IgD-negative memory B cell (primary cell): ENCODE measurements at regions not wholly inside any gene's neighbourhood (a gene's known extent, or its start where the extent isn't known, plus 50 kb on each side); places are given as distances from the start of the nearest gene placed in this dataset.

ENCODE experiments used
- H3K27ac Mint-ChIP-seq, 3 donors: one replicate each; pipeline ENCODE4 v1.8.0; 2020 to 2022; ENCODE audit warnings: mild to moderate bottlenecking in 3 of 3, mixed read lengths in 3 of 3, moderate library complexity in 1 of 3
- H3K27me3 Mint-ChIP-seq: one replicate; pipeline ENCODE4 v1.8.0; 2021; ENCODE audit warnings: mixed read lengths
- H3K36me3 Mint-ChIP-seq: one replicate; pipeline ENCODE4 v1.8.0; 2020; ENCODE audit warnings: mild to moderate bottlenecking, mixed read lengths
- H3K4me1 Mint-ChIP-seq, 3 donors: one replicate each; pipeline ENCODE4 v1.8.0; 2020 to 2022; ENCODE audit warnings: mixed read lengths in 3 of 3, mild to moderate bottlenecking in 1 of 3
- H3K4me3 Mint-ChIP-seq, 4 donors: one replicate each; pipeline ENCODE4 v1.8.0; 2020 to 2022; ENCODE audit warnings: mild to moderate bottlenecking in 4 of 4, mixed read lengths in 4 of 4, moderate library complexity in 3 of 4
- H3K9me3 Mint-ChIP-seq, 3 donors: one replicate each; pipeline ENCODE4 v1.8.0; 2020 to 2021; ENCODE audit warnings: mixed read lengths in 3 of 3, mild to moderate bottlenecking in 1 of 3

- Mint-ChIP-seq H3K27me3 (peaks cover 2% of the 10 kb centered on the region), H3K27ac (no peak overlapping the region), H3K4me3 (no peak overlapping the region), H3K36me3 (no peaks in the 10 kb centered on the region), H3K4me1 (no peaks in the 10 kb centered on the region), H3K9me3 (peaks cover 0 to 3% (median 0%) of the 10 kb centered on the region in 3 donors)
Observed at GRCh38 chr6:90849686-90850085, 262.8 kb upstream of the MAP3K7 start.

DNA sequence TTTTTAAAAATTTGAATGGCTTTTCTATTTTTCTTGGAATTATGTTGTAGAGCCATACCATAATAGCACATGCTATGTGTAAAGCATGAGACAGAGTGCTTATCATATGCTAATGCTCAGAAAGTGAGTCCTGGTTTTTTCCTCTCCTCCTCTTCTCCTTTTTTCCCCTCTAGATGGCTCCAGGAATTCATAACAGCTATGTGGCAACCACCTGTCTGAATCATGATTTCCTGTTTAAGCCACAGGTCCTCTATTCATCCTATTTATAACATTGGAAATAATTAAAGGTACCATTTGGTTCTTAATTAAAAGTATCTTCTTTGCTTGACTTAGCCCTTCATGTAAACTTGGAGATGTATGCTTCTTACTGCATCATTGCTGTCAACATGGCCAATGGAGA is 260.0 kb upstream of the MAP3K7 start:
- Mint-ChIP-seq H3K4me1 (no peaks in the 10 kb centered on the region), H3K36me3 (no peaks in the 10 kb centered on the region), H3K9me3 (peaks cover 0 to 3% (median 0%) of the 10 kb centered on the region in 3 donors), H3K4me3 (no peak overlapping the region), H3K27ac (no peak overlapping the region), H3K27me3 (no peaks in the 10 kb centered on the region)

DNA sequence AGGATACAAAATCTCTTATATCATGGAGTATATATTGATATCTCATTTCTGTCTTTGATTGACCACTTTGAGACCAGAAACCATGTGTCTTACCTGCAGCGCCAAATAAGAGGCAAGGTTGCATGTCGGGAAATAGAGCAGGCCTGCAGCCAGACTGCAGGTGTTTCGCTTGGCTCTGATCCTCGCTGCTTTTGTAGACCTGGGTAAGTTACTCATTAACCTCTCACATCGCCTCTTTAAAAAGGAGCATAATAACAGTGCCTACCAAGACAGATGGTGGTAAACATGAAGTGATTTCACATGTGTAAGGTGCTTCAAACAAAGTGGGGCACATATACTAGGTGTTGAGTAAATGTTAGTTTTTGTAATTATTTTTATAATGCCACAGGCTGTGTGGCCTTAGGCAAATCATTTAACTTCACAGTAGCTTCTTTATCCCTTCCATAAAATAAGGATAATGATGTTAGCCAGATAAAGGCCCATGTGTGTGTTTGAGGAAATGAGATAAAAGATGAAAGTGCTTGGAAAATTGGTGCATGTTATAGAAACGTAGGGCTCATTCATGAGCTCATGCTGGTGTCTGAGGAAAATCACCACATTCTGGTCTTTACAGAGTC is 248.8 kb upstream of the MAP3K7 start:
- H3K4me1 Mint-ChIP-seq = peaks cover 0 to 2% (median 0%) of the 10 kb centered on the region in 3 donors
- peaks cover 2% of the 10 kb centered on the region for H3K27me3 Mint-ChIP-seq
- H3K27ac Mint-ChIP-seq = no peak overlapping the region
- H3K36me3 Mint-ChIP-seq = no peaks in the 10 kb centered on the region
- H3K9me3 Mint-ChIP-seq = peaks cover 0 to 5% (median 0%) of the 10 kb centered on the region in 3 donors
- H3K4me3 Mint-ChIP-seq = no peak overlapping the region

DNA sequence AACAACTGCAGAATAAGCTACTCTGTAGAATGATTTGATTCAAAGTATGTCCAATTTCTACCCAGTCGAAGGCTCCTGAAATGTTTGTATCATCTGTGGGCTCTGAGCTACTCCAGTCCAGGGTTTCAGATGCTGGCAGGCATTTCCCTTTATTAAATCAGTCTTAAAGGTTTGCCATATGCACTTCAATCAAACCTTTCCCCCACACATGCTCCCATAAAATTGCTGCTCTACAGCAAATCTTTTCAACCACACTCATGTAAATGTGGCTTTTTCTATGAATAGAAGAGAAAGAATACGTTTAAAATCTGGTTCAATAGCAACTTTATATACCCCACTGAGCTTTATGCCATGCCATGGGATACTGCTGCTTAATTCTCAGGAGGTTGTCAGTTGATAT is 242.4 kb upstream of the MAP3K7 start:
- Mint-ChIP-seq H3K4me1 (no peaks in the 10 kb centered on the region), H3K27me3 (no peaks in the 10 kb centered on the region), H3K36me3 (peaks cover 3% of the 10 kb centered on the region), H3K27ac (no peak overlapping the region), H3K4me3 (no peak overlapping the region), H3K9me3 (peaks cover 0 to 4% (median 1%) of the 10 kb centered on the region in 3 donors)

DNA sequence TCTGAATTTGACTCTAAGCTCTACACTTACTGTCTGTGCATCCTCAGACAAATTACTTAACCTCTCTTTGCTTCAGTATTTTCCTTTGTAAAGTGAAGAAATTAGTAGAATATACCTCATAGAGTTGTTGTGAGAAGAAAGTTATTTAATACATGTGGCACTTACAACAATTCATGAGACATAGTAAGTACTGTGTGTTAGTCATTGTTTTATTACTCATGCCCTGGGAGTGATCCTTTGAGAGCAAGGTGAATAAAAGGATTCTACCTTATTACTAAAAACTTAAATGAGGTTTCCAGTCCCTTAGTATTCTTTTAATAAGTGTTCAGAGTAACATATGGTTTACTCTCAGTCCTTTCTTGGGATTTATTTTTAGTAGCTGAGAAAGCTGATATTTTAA is 233.6 kb upstream of the MAP3K7 start:
- no peaks in the 10 kb centered on the region for H3K4me1 Mint-ChIP-seq
- no peaks in the 10 kb centered on the region for H3K36me3 Mint-ChIP-seq
- H3K27ac Mint-ChIP-seq = no peak overlapping the region
- no peaks in the 10 kb centered on the region for H3K27me3 Mint-ChIP-seq
- H3K9me3 Mint-ChIP-seq = peaks cover 0 to 3% (median 0%) of the 10 kb centered on the region in 3 donors
- H3K4me3 Mint-ChIP-seq = no peak overlapping the region

- Mint-ChIP-seq H3K36me3 (no peaks in the 10 kb centered on the region), H3K9me3 (peaks cover 1 to 5% (median 3%) of the 10 kb centered on the region in 3 donors)
Observed at GRCh38 chr6:90819483-90819882, 232.6 kb upstream of the MAP3K7 start.

DNA sequence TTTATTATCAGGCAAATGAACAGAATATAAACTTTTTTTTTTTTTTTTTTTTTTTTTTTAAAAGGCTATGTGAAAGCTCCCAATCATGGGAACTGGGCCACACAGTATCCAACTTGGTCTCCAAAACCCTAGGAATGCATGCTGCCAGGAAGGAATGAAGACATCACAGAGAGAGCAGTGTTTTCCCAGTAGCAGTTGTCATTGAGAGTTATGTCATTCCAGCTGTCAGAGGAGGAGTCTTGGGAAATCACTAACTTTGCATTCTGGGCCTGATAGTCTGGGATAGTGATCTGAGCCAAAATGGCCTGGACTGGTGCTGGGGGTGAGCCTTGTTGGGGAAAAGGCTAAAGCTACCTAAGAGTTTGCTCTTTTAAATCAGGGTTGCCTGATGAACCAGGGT is 231.3 kb upstream of the MAP3K7 start:
- Mint-ChIP-seq H3K4me1 (no peaks in the 10 kb centered on the region), H3K9me3 (peaks cover 0 to 9% (median 3%) of the 10 kb centered on the region in 3 donors), H3K27me3 (no peaks in the 10 kb centered on the region), H3K27ac (no peak overlapping the region), H3K36me3 (no peaks in the 10 kb centered on the region), H3K4me3 (no peak overlapping the region)

More at GRCh38 chr6:90819483-90819882, 232.6 kb upstream of the MAP3K7 start:
- Mint-ChIP-seq H3K27me3 (no peaks in the 10 kb centered on the region), H3K4me3 (no peak overlapping the region), H3K27ac (no peak overlapping the region), H3K4me1 (no peaks in the 10 kb centered on the region)

DNA sequence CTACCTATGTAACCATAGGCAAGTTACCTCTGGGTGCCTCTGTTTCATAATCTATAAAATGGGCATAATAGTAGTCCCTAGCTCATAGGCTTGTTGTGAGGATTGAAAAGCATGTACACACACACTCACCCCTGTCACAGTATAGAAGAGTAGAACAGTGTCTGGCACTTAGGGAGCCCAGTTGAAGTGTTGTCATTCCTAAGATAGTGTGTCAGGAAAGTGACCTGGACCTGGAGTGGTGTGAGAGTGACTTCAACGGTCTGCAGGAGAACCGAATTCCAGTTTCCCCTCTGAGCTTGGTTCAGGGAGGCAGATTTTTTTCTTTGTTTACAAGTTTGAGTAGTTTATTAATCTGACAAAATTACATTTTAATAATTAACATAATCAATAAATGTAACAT is 229.9 kb upstream of the MAP3K7 start:
- H3K27ac Mint-ChIP-seq = no peak overlapping the region
- no peak overlapping the region for H3K4me3 Mint-ChIP-seq
- no peaks in the 10 kb centered on the region for H3K27me3 Mint-ChIP-seq
- no peaks in the 10 kb centered on the region for H3K4me1 Mint-ChIP-seq
- no peaks in the 10 kb centered on the region for H3K36me3 Mint-ChIP-seq
- peaks cover 0 to 9% (median 3%) of the 10 kb centered on the region in 3 donors for H3K9me3 Mint-ChIP-seq

- Mint-ChIP-seq H3K4me1 (no peaks in the 10 kb centered on the region), H3K4me3 (no peak overlapping the region)
Observed at GRCh38 chr6:90811596-90812226, 224.8 kb upstream of the MAP3K7 start.

GRCh38 chr6:90809035-90809434 is 222.2 kb upstream of the MAP3K7 start:
- no peak overlapping the region for H3K27ac Mint-ChIP-seq
- H3K4me3 Mint-ChIP-seq = no peak overlapping the region
- H3K9me3 Mint-ChIP-seq = peaks cover 0 to 3% (median 2%) of the 10 kb centered on the region in 3 donors
- no peaks in the 10 kb centered on the region for H3K4me1 Mint-ChIP-seq
- H3K27me3 Mint-ChIP-seq = peaks cover 1% of the 10 kb centered on the region
- no peaks in the 10 kb centered on the region for H3K36me3 Mint-ChIP-seq

More at GRCh38 chr6:90811596-90812226, 224.8 kb upstream of the MAP3K7 start:
- no peak overlapping the region for H3K27ac Mint-ChIP-seq
- H3K27me3 Mint-ChIP-seq = peaks cover 1% of the 10 kb centered on the region
- H3K9me3 Mint-ChIP-seq = peaks cover 2 to 9% (median 3%) of the 10 kb centered on the region in 3 donors
- no peaks in the 10 kb centered on the region for H3K36me3 Mint-ChIP-seq

GRCh38 chr6:90807791-90808701 is 221.2 kb upstream of the MAP3K7 start:
- Mint-ChIP-seq H3K27me3 (peaks cover 3% of the 10 kb centered on the region), H3K4me3 (no peak overlapping the region), H3K4me1 (no peaks in the 10 kb centered on the region)

DNA sequence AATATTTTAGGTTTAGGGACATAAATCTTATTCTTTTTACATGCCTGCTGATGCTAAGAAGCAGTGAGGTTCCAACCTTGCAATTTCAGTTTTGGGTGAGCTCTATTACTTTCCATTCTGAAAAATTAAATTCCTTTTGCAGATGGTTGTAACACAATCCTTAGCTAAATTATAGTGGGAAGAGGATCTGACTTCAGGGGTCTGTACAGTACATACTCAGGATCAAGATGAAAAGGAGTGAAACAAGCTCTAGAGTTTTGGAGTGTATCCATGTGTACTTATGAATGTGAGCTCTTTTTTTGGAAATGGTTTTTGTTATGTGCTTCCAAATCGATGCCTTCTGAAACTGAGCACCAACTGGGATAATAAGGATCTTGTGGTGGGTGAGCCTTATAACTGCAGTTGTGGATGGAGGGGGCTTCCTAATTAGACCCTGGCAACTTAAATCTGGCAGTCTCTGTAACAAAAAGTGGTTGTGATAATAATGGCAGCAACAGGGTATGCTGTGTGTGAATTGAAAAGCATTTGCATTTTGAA is 218.8 kb upstream of the MAP3K7 start:
- Mint-ChIP-seq H3K27ac (no peak overlapping the region), H3K4me1 (no peaks in the 10 kb centered on the region), H3K36me3 (no peaks in the 10 kb centered on the region), H3K9me3 (peaks cover 0 to 2% (median 0%) of the 10 kb centered on the region in 3 donors), H3K27me3 (peaks cover 3% of the 10 kb centered on the region), H3K4me3 (no peak overlapping the region)

More at GRCh38 chr6:90807791-90808701, 221.2 kb upstream of the MAP3K7 start:
- Mint-ChIP-seq H3K36me3 (no peaks in the 10 kb centered on the region), H3K9me3 (peaks cover 0 to 2% (median 0%) of the 10 kb centered on the region in 3 donors), H3K27ac (no peak overlapping the region)

- peaks cover 3% of the 10 kb centered on the region for H3K27me3 Mint-ChIP-seq
- H3K4me3 Mint-ChIP-seq = no peak overlapping the region
- H3K27ac Mint-ChIP-seq = no peak overlapping the region
- no peaks in the 10 kb centered on the region for H3K36me3 Mint-ChIP-seq
- peaks cover 0 to under 1% (median 0%) of the 10 kb centered on the region in 3 donors for H3K4me1 Mint-ChIP-seq
- peaks cover 0 to 2% (median 0%) of the 10 kb centered on the region in 3 donors for H3K9me3 Mint-ChIP-seq
Observed at GRCh38 chr6:90803956-90804355, 217.1 kb upstream of the MAP3K7 start.

DNA sequence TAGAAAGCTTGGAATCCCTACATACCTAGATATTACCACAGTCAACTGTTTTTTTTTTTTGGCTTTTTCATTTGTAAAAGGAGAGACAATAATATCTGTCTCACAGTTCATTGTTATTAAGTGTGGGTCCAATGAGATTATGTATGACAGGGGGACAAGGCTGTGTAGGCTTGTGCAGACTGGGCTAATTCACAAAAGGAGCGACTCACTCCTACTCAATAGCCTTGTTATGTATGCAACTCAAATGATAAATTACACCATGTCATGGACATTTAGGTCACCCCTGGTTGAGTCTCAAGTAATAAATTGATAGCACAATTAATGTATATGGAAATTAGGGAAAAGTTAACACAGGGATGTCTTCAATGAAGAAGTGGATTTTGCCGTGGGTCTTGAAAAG is 208.2 kb upstream of the MAP3K7 start:
- H3K36me3 Mint-ChIP-seq = no peaks in the 10 kb centered on the region

DNA sequence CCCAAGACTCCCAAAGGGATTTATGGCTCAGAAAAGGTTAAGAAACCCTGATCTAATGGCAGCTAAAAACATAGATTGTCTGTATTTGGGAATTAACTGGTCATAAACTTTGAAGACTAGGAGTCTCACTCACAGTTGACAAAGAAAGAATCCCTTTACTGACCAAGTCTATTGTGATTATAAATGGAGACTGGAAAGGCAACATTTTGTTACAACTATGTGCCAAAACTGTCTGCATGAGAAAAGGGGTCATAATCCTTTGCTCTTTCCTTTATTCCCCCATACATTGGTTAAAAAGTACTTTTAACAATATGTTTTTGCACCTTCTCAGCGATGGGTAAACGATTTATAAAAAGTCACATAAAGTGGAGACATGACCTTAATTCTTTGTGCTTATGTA is 206.9 kb upstream of the MAP3K7 start:
- no peak overlapping the region for H3K4me3 Mint-ChIP-seq
- no peak overlapping the region for H3K27ac Mint-ChIP-seq
- H3K9me3 Mint-ChIP-seq = no peaks in the 10 kb centered on the region
- H3K36me3 Mint-ChIP-seq = no peaks in the 10 kb centered on the region
- H3K27me3 Mint-ChIP-seq = peaks cover 3% of the 10 kb centered on the region
- no peaks in the 10 kb centered on the region for H3K4me1 Mint-ChIP-seq

More for the DNA sequence above, 208.2 kb upstream of the MAP3K7 start:
- peaks cover 0 to 2% (median 0%) of the 10 kb centered on the region in 3 donors for H3K4me1 Mint-ChIP-seq
- H3K27me3 Mint-ChIP-seq = peaks cover 4% of the 10 kb centered on the region
- H3K9me3 Mint-ChIP-seq = peaks cover 0 to 2% (median 0%) of the 10 kb centered on the region in 3 donors
- no peak overlapping the region for H3K27ac Mint-ChIP-seq
- no peak overlapping the region for H3K4me3 Mint-ChIP-seq
